OCI-LY3 (cell line): ENCODE measurements at regions not wholly inside any gene's neighbourhood (a gene's known extent, or its start where the extent isn't known, plus 50 kb on each side); places are given as distances from the start of the nearest gene placed in this dataset.

Experiments
- H2AFZ ChIP-seq: fragments of 200-600, 300-600 bp; shearing (Covaris generic); 2 replicates; pipeline ENCODE4 v1.6.0; 2014; ENCODE audit warnings: antibody characterized with exemption, low read depth, low read length
- H3K27ac ChIP-seq: fragments of 200-600, 300-600 bp; sonication (generic); 2 replicates; pipeline ENCODE4 v1.5.1; 2014; ENCODE audit warnings: mild to moderate bottlenecking, low read length, moderate library complexity, mixed read lengths
- H3K27me3 ChIP-seq: fragments of 200-600, 300-600 bp; sonication (generic); 2 replicates; pipeline ENCODE4 v1.6.1; 2014; ENCODE audit warnings: low read depth, low read length, mixed read lengths
- H3K36me3 ChIP-seq: fragments of 200-600, 300-600 bp; sonication (generic); replicated peaks from 2 replicates; pipeline ENCODE3; 2014; ENCODE audit warnings: low read depth, low read length, mixed read lengths
- H3K4me1 ChIP-seq: fragments of 300-600, 200-600 bp; sonication (generic); 2 replicates; pipeline ENCODE4 v1.6.1; 2014; ENCODE audit warnings: low read length, mixed read lengths
- H3K4me2 ChIP-seq: fragments of 200-600, 300-600 bp; sonication (generic); 2 replicates; pipeline ENCODE4 v1.6.1; 2014; ENCODE audit warnings: low read length, mixed read lengths
- H3K4me3 ChIP-seq: fragments of 300-600, 200-600 bp; sonication (generic); 2 replicates; pipeline ENCODE4 v1.5.1; 2014; ENCODE audit warnings: antibody characterized with exemption, mild to moderate bottlenecking, low read length, moderate library complexity
- H3K79me2 ChIP-seq: fragments of 300-600, 200-600 bp; shearing (Covaris generic); 2 replicates; pipeline ENCODE4 v1.6.1; 2014; ENCODE audit warnings: mild to moderate bottlenecking, low read length, mixed read lengths
- H3K9ac ChIP-seq: fragments of 300-600, 200-600 bp; shearing (Covaris generic); 2 replicates; pipeline ENCODE4 v1.6.0; 2014; ENCODE audit warnings: mild to moderate bottlenecking, low read length, moderate library complexity
- H3K9me3 ChIP-seq: fragments of 200-600, 300-600 bp; shearing (Covaris generic); 2 replicates; pipeline ENCODE4 v1.6.1; 2014; ENCODE audit warnings: low read length, mixed read lengths; ENCODE audit not compliant: insufficient read depth
- H4K20me1 ChIP-seq: fragments of 200-600, 300-600 bp; sonication (generic); 2 replicates; pipeline ENCODE4 v1.6.1; 2016; ENCODE audit warnings: low read length, mixed read lengths; ENCODE audit not compliant: insufficient read depth
- EZH2phosphoT487 ChIP-seq: fragments of 200-600 bp; shearing (Covaris generic); IDR thresholded peaks from 2 replicates; pipeline ENCODE4 v1.6.1; 2018; ENCODE audit warnings: antibody characterized with exemption, mixed run types, low read depth
- TF ChIP-seq, protein P1 (sequence below): fragments of 200-600, 300-600 bp; sonication (generic); IDR thresholded peaks from 2 replicates; pipeline ENCODE4 v1.5.1; 2014; ENCODE audit warnings: antibody characterized with exemption, low read length, low read depth

DNA sequence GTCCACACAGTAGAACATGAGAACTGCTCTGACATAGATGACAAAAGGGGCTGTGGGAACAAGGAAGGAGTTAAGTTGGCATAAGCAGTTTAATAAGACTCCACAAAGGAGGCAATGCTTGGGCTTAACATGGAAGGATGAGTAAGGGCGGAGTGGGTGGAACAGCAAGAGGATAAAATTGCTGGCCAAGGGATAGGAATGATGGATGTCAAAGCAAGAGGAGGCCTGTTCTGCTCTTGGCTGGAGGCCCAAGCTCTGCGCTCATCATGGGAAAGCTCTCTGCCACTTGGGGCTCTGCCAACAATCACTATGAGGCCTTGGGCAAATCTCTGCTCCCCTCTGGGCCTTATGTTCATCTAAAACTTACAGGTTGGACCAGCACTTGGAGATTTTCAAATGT, 98.3 kb upstream of the CAMK1G start:
- TF ChIP-seq EZH2phosphoT487: no peak
- TF ChIP-seq, protein P1, sequence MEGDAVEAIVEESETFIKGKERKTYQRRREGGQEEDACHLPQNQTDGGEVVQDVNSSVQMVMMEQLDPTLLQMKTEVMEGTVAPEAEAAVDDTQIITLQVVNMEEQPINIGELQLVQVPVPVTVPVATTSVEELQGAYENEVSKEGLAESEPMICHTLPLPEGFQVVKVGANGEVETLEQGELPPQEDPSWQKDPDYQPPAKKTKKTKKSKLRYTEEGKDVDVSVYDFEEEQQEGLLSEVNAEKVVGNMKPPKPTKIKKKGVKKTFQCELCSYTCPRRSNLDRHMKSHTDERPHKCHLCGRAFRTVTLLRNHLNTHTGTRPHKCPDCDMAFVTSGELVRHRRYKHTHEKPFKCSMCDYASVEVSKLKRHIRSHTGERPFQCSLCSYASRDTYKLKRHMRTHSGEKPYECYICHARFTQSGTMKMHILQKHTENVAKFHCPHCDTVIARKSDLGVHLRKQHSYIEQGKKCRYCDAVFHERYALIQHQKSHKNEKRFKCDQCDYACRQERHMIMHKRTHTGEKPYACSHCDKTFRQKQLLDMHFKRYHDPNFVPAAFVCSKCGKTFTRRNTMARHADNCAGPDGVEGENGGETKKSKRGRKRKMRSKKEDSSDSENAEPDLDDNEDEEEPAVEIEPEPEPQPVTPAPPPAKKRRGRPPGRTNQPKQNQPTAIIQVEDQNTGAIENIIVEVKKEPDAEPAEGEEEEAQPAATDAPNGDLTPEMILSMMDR: no peak
- Histone ChIP-seq H4K20me1 (no peaks in the 10 kb centered on the region), H3K4me2 (no peak overlapping the region), H3K9ac (no peak overlapping the region), H3K36me3 (no peaks in the 10 kb centered on the region), H3K4me1 (peaks cover 2% of the 10 kb centered on the region), H3K9me3 (no peaks in the 10 kb centered on the region), H3K27ac (no peak overlapping the region), H3K79me2 (no peaks in the 10 kb centered on the region), H3K27me3 (no peaks in the 10 kb centered on the region), H3K4me3 (no peak overlapping the region), H2AFZ (no peak overlapping the region)

DNA sequence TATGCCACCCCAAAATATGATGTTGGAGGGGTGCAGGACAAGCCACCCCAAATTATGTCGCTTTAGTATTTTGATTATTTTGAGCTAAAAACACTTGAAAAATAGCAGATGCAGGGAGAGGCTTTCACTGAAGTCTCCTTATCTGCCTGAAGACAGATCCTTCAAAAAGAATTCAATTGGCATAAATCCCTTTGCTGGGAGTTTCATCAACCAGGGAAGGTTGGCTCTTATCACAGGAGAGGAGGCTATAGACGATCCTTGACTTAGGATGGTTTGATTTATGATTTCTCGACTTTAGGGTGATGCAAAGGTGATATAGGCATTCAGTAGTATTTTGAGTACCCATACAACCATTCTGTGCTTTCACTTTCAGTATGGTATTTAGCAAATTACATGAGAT, 97.8 kb upstream of the CAMK1G start:
- no peak overlapping the region for H2AFZ ChIP-seq
- no peaks in the 10 kb centered on the region for H4K20me1 ChIP-seq
- no peak overlapping the region for H3K9ac ChIP-seq
- no peak overlapping the region for H3K4me2 ChIP-seq
- peaks cover 7% of the 10 kb centered on the region for H3K4me1 ChIP-seq
- no peaks in the 10 kb centered on the region for H3K9me3 ChIP-seq
- TF ChIP-seq EZH2phosphoT487: no peak
- TF ChIP-seq, protein P1: no peak
- no peaks in the 10 kb centered on the region for H3K79me2 ChIP-seq
- no peak overlapping the region for H3K27ac ChIP-seq
- H3K36me3 ChIP-seq: no peaks in the 10 kb centered on the region
- no peak overlapping the region for H3K4me3 ChIP-seq
- H3K27me3 ChIP-seq: no peaks in the 10 kb centered on the region

DNA sequence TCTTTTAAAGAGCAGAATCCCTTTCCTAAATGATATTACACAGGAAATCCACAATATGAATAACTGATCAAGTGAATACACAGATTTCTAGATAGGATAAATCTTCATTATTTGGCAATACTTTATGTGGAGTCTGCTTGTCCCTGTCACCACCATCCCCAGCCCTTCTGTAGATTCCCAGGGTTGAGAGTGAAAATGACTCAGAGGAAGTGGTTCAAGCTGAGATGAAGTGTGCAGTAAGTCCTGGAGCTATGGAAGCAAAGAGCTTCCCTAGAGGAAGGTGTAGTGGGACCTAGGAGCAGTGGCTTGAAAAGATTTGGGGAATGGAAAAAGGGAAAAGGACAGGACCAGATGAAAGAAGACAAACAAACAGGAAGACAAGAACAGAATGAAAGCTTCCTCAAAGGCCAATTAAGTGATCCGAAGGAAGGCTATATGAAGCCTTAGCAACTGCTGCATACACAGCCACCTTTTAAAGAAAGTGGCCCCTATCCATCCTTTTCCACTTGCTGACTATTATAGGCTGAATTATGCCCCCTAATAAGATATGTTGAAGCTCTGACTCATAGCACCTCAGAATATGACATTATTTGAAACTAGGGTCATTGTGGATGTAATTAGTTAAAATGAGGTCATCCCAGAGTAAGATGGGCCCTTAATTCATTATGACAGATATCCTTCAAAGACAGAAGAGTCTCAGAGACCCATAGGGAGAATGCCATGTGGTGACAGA, 96.5 kb upstream of the CAMK1G start:
- Histone ChIP-seq H3K79me2 (no peaks in the 10 kb centered on the region), H3K36me3 (no peaks in the 10 kb centered on the region), H2AFZ (no peak overlapping the region), H3K4me2 (no peak overlapping the region), H3K9me3 (no peaks in the 10 kb centered on the region), H3K4me3 (no peak overlapping the region), H3K27ac (no peak overlapping the region), H4K20me1 (no peaks in the 10 kb centered on the region), H3K27me3 (no peaks in the 10 kb centered on the region), H3K4me1 (peaks cover 20% of the 10 kb centered on the region), H3K9ac (no peak overlapping the region)
- TF ChIP-seq EZH2phosphoT487: no peak
- TF ChIP-seq, protein P1: no peak

DNA sequence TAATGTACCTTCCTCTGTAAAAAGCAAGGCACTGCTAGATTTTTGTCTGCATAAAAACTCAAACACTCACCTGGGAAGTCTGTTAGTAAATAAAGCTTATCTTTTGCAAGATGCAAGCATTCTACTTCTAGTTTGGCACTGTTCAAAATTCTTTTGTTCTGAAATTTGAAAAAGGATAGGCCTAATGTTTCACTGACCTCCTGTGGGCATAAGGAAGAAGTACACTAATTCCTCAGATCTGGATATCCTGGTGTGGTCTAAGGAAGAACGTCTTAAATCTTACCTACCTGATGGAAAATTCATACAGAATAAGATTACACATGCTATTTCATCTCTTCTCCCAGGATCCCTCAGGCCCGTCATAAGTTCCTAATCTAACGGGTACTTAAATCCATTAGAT, 93.5 kb upstream of the CAMK1G start:
- H3K79me2 ChIP-seq: no peaks in the 10 kb centered on the region
- no peak for TF ChIP-seq EZH2phosphoT487
- TF ChIP-seq, protein P1: peak; percentile 33; the same call in 1 of the 2 replicates
- H4K20me1 ChIP-seq: no peaks in the 10 kb centered on the region
- H3K9ac ChIP-seq: no peak overlapping the region
- H3K9me3 ChIP-seq: no peaks in the 10 kb centered on the region
- no peak overlapping the region for H2AFZ ChIP-seq
- H3K27me3 ChIP-seq: no peaks in the 10 kb centered on the region
- H3K4me3 ChIP-seq: no peak overlapping the region
- H3K36me3 ChIP-seq: peaks cover under 1% of the 10 kb centered on the region
- H3K4me2 ChIP-seq: no peak overlapping the region
- H3K4me1 ChIP-seq: peaks cover 24% of the 10 kb centered on the region
- no peak overlapping the region for H3K27ac ChIP-seq
